ENCODE measurements at regions not wholly inside any gene's neighbourhood (a gene's known extent, or its start where the extent isn't known, plus 50 kb on each side); places are given as distances from the start of the nearest gene placed in this dataset.

DNA sequence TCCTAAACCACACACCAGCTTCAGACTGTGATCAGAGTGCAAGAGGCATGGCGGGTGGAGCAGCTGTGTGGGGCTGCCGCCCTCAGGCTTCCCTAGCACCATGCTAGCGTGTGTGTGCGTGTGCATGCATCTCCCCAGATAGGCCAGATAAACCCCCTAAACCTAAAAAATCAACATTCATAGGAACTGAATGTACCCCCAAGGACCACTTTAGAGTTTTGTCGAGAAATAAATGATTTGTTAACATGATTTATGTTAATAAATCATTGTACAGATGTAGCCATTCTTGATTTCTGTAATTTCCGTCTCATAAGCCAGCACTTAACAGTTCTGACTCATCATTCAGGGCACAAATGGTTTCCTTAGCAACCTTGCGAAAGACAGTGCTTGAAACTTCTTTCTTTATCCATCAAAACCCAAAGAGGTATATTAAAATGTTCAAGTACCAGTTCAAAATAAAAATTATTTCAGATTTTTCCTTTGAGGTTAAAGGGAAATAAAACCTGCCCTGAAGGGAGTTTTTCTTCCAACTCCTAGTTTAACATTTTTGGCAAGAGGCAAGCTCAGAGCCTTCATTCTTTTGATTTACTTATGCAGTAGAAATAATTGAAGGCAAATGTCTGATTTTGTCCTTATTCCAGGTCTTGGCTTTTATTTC is 206.2 kb upstream of the RGS6 start:
- TF ChIP-seq POLR2A (IDR thresholded peaks at IDR 0.05), result no peak
- TF ChIP-seq, protein P1, sequence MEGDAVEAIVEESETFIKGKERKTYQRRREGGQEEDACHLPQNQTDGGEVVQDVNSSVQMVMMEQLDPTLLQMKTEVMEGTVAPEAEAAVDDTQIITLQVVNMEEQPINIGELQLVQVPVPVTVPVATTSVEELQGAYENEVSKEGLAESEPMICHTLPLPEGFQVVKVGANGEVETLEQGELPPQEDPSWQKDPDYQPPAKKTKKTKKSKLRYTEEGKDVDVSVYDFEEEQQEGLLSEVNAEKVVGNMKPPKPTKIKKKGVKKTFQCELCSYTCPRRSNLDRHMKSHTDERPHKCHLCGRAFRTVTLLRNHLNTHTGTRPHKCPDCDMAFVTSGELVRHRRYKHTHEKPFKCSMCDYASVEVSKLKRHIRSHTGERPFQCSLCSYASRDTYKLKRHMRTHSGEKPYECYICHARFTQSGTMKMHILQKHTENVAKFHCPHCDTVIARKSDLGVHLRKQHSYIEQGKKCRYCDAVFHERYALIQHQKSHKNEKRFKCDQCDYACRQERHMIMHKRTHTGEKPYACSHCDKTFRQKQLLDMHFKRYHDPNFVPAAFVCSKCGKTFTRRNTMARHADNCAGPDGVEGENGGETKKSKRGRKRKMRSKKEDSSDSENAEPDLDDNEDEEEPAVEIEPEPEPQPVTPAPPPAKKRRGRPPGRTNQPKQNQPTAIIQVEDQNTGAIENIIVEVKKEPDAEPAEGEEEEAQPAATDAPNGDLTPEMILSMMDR (IDR thresholded peaks at IDR 0.05), result no peak

All from sigmoid colon (tissue), 3 donors.